SJCRH30 (cell line): ENCODE measurements at regions not wholly inside any gene's neighbourhood (a gene's known extent, or its start where the extent isn't known, plus 50 kb on each side); places are given as distances from the start of the nearest gene placed in this dataset.
"Not testable (repeated sequence)": the region's sequence is repeated elsewhere in the genome, so short reads cannot be mapped to it uniquely, and the experiment has no call there.

ENCODE experiments used
- DNase-seq, 2 experiments: peaks; one replicate each; pipeline ENCODE4 v3.0.0-alpha.2; 2015 to 2020
- H3K27ac ChIP-seq: fragments of 250-450 bp; sonication (Bioruptor Pico); 2 replicates; pipeline ENCODE4 v1.5.1; 2020; ENCODE audit warnings: mild to moderate bottlenecking, moderate library complexity
- H3K27me3 ChIP-seq: fragments of 250-450 bp; sonication (Bioruptor Pico); 2 replicates; pipeline ENCODE4 v1.5.1; 2020; ENCODE audit warnings: mild to moderate bottlenecking, moderate library complexity
- H3K36me3 ChIP-seq: fragments of 250-450 bp; sonication (Bioruptor Pico); 2 replicates; pipeline ENCODE4 v1.5.1; 2020; ENCODE audit warnings: mild to moderate bottlenecking, moderate library complexity
- H3K4me1 ChIP-seq: fragments of 250-450 bp; sonication (Bioruptor Pico); 2 replicates; pipeline ENCODE4 v1.5.1; 2020; ENCODE audit warnings: mild to moderate bottlenecking, moderate library complexity
- H3K4me3 ChIP-seq: fragments of 250-450 bp; sonication (Bioruptor Pico); 2 replicates; pipeline ENCODE4 v1.5.1; 2020; ENCODE audit warnings: mild to moderate bottlenecking, moderate library complexity
- H3K9me3 ChIP-seq: fragments of 250-450 bp; sonication (Bioruptor Pico); replicated peaks from 2 replicates; pipeline ENCODE4 v1.5.1; 2020; ENCODE audit warnings: mild to moderate bottlenecking, moderate library complexity

GRCh38 chr3:72035606-72036005 lies 250.7 kb upstream of the PROK2 start:
- Histone ChIP-seq H3K9me3 (no peaks in the 10 kb centered on the region), H3K27me3 (no peaks in the 10 kb centered on the region), H3K4me1 (no peaks in the 10 kb centered on the region), H3K4me3 (no peak overlapping the region), H3K36me3 (no peaks in the 10 kb centered on the region), H3K27ac (no peak overlapping the region)
- DNase-seq = no peak

GRCh38 chr3:72034986-72035385 lies 250.0 kb upstream of the PROK2 start:
- H3K27me3 ChIP-seq = no peaks in the 10 kb centered on the region
- H3K4me1 ChIP-seq = no peaks in the 10 kb centered on the region
- H3K4me3 ChIP-seq = no peak overlapping the region
- H3K9me3 ChIP-seq = no peaks in the 10 kb centered on the region
- no peak overlapping the region for H3K27ac ChIP-seq
- H3K36me3 ChIP-seq = no peaks in the 10 kb centered on the region
- DNase-seq = no peak

DNA sequence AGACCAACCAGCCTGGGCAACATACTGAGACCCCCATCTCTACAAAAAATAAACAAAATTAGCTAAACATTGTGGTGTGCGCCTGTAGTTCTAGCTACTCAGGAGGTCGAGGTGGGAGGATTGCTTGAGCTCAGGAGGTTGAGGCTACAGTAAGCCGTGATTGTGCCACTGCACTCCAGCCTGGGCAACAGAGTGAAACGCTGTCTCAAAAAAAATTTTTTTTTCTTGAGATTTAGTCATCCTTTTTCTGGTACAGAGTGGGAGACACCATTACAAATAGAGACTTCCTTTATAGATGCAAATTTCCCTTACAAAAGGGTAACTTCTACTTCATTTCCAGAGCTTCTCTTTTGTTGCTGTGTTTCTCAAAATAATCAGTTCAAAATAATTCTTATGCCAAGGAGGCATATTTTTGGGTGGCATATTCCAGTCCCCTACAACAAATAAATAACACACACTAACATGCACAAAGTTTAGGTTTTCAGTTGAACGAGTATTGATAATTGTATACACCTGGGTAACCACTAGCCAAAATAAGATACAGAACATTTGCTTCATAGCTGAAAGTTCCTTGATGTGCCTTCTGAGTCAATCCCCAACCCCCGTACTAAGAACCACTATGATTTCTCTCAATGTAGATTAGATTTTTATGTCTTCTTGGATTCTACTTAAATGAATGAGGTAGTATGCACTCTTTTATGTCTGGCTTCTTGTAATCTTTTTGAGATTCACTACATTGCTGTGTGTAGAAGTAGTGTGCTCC lies 248.9 kb upstream of the PROK2 start:
- H3K27me3 ChIP-seq = no peaks in the 10 kb centered on the region
- no peaks in the 10 kb centered on the region for H3K9me3 ChIP-seq
- H3K4me3 ChIP-seq = no peak overlapping the region
- no peak overlapping the region for H3K27ac ChIP-seq
- no peak for DNase-seq
- H3K36me3 ChIP-seq = no peaks in the 10 kb centered on the region
- H3K4me1 ChIP-seq = no peaks in the 10 kb centered on the region

DNA sequence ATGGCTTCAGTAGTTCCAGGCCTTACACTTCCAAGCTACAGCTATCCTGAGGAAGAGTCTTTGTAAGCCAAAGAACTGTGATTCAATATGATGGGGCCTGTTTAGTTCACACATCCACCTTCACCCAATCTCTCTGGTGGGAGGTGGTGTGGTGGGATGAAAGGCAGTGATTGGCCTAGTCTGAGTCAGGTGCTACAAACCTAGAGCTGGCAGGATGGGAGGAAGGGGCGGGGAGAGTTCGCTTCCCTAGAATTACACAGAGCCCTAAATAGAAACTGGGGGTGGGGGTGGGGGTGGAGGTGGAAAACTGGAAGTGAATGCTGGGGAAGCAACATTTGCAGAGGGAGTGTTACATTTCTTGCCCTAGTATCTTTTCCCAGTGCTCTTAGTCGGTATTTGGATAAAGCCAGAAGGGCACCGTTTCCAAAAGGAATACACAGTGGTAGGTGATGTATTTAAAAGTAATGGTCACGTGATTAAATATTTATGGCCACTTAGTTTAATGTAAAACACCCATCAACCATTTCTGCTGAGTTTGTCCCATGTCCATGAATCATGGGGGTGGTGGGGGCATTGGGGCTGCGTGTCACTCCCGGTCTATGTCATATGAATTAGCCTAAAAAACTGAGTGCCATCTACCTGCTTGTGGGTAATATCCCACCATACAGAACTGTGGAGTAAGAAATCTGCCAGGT lies 247.6 kb upstream of the PROK2 start:
- H3K27ac ChIP-seq = no peak overlapping the region
- H3K4me1 ChIP-seq = no peaks in the 10 kb centered on the region
- no peak overlapping the region for H3K4me3 ChIP-seq
- no peaks in the 10 kb centered on the region for H3K9me3 ChIP-seq
- no peaks in the 10 kb centered on the region for H3K36me3 ChIP-seq
- no peaks in the 10 kb centered on the region for H3K27me3 ChIP-seq
- DNase-seq = no peak

- H3K36me3 ChIP-seq = no peaks in the 10 kb centered on the region
- H3K4me3 ChIP-seq = no peak overlapping the region
- H3K9me3 ChIP-seq = no peaks in the 10 kb centered on the region
- H3K27me3 ChIP-seq = no peaks in the 10 kb centered on the region
- no peak overlapping the region for H3K27ac ChIP-seq
- no peaks in the 10 kb centered on the region for H3K4me1 ChIP-seq
- DNase-seq = no peak
Measured at GRCh38 chr3:72031581-72031980, 246.6 kb upstream of the PROK2 start.

- not testable (repeated sequence) for H3K4me1 ChIP-seq, H3K9me3 ChIP-seq, DNase-seq, H3K27ac ChIP-seq, H3K4me3 ChIP-seq, H3K36me3 ChIP-seq, H3K27me3 ChIP-seq
Measured at GRCh38 chr3:72030296-72030695, 245.3 kb upstream of the PROK2 start.

- H3K9me3 ChIP-seq, H3K27ac ChIP-seq, H3K27me3 ChIP-seq, H3K4me1 ChIP-seq, DNase-seq, H3K4me3 ChIP-seq, H3K36me3 ChIP-seq: not testable (repeated sequence)
Measured at GRCh38 chr3:72028726-72029125, 243.8 kb upstream of the PROK2 start.

- not testable (repeated sequence) for DNase-seq, H3K36me3 ChIP-seq, H3K4me3 ChIP-seq, H3K4me1 ChIP-seq, H3K27me3 ChIP-seq, H3K9me3 ChIP-seq, H3K27ac ChIP-seq
Measured at GRCh38 chr3:72028307-72028706, 243.4 kb upstream of the PROK2 start.

- not testable (repeated sequence) for H3K27ac ChIP-seq, H3K27me3 ChIP-seq, H3K4me3 ChIP-seq, DNase-seq, H3K36me3 ChIP-seq, H3K4me1 ChIP-seq, H3K9me3 ChIP-seq
Measured at GRCh38 chr3:72027728-72028127, 242.8 kb upstream of the PROK2 start.

- no peak overlapping the region for H3K4me3 ChIP-seq
- H3K27me3 ChIP-seq = no peaks in the 10 kb centered on the region
- no peak overlapping the region for H3K27ac ChIP-seq
- H3K36me3 ChIP-seq = no peaks in the 10 kb centered on the region
- no peaks in the 10 kb centered on the region for H3K9me3 ChIP-seq
- no peak for DNase-seq
- H3K4me1 ChIP-seq = no peaks in the 10 kb centered on the region
Measured at GRCh38 chr3:72022027-72022426, 237.1 kb upstream of the PROK2 start.

GRCh38 chr3:72021531-72021930 lies 236.6 kb upstream of the PROK2 start:
- no peaks in the 10 kb centered on the region for H3K4me1 ChIP-seq
- no peaks in the 10 kb centered on the region for H3K36me3 ChIP-seq
- H3K27ac ChIP-seq = no peak overlapping the region
- no peak overlapping the region for H3K4me3 ChIP-seq
- H3K9me3 ChIP-seq = no peaks in the 10 kb centered on the region
- H3K27me3 ChIP-seq = no peaks in the 10 kb centered on the region
- no peak for DNase-seq

- Histone ChIP-seq H3K4me3 (no peak overlapping the region), H3K27me3 (no peaks in the 10 kb centered on the region), H3K27ac (no peak overlapping the region), H3K4me1 (no peaks in the 10 kb centered on the region), H3K9me3 (no peaks in the 10 kb centered on the region), H3K36me3 (no peaks in the 10 kb centered on the region)
- DNase-seq = no peak
Measured at GRCh38 chr3:72018343-72018984, 233.5 kb upstream of the PROK2 start.

DNA sequence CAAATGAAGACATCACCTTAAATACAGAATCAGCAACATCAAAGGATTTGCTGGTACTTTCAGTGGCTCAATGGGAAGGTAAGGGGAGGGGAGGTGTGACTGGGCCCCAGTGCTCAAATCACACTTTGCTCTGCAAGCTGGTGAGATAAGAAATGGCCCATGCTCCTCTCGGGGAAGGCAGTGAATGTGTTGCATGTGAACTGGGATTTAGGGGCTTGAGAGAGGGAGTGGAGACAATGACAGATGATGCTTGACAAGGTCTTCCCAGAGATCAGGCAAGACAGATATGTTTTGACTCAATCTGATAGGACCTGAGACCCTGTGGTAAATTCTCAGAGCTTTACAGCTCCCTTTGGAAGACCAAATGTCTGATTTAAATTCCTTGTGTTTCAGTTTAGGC lies 233.0 kb upstream of the PROK2 start:
- Histone ChIP-seq H3K27ac (no peak overlapping the region), H3K27me3 (no peaks in the 10 kb centered on the region), H3K4me1 (no peaks in the 10 kb centered on the region), H3K36me3 (no peaks in the 10 kb centered on the region), H3K4me3 (no peak overlapping the region), H3K9me3 (no peaks in the 10 kb centered on the region)
- DNase-seq = no peak

- no peak overlapping the region for H3K4me3 ChIP-seq
- H3K4me1 ChIP-seq = no peaks in the 10 kb centered on the region
- H3K36me3 ChIP-seq = no peaks in the 10 kb centered on the region
- H3K27ac ChIP-seq = no peak overlapping the region
- H3K9me3 ChIP-seq = no peaks in the 10 kb centered on the region
- H3K27me3 ChIP-seq = no peaks in the 10 kb centered on the region
- DNase-seq = no peak
Measured at GRCh38 chr3:72017311-72017710, 232.4 kb upstream of the PROK2 start.

DNA sequence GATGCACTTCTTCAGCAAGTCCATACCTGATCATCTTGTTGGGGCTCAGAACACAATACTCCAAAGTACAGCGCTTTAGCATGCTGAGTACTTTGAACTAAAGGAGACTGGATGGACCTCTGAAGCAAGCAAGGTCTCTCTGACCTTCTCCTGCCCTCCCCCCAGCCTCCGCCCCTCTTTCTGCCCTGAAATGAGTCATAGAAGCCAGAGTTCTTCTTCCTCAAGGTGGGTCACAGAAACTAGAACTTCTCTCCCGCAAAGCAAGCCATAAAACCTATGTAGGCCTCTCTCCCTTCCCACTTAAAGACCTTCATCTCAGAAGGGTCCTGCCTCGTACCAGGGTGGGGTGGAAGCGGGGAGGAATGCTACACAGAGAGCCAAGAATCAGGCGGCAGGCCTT lies 230.5 kb upstream of the PROK2 start:
- Histone ChIP-seq H3K4me3 (no peak overlapping the region), H3K9me3 (no peaks in the 10 kb centered on the region), H3K36me3 (no peaks in the 10 kb centered on the region), H3K27ac (no peak overlapping the region), H3K4me1 (no peaks in the 10 kb centered on the region), H3K27me3 (no peaks in the 10 kb centered on the region)
- DNase-seq = no peak
